BJ (cell line): ENCODE measurements at regions not wholly inside any gene's neighbourhood (a gene's known extent, or its start where the extent isn't known, plus 50 kb on each side); places are given as distances from the start of the nearest gene placed in this dataset.

ENCODE experiments used
- CTCF ChIA-PET: fragments of 350-600 bp; formaldehyde crosslinking; extraction: SDS; loops from one replicate; lab custom pipeline; 2021; ENCODE audit warnings: antibody characterized with exemption, inconsistent platforms; lab: Yijun Ruan, JAX
- POLR2A ChIA-PET: fragments of 300-600 bp; sonication (Branson Sonifier 250); formaldehyde crosslinking; extraction: SDS; loops from one replicate; lab custom pipeline; 2021; ENCODE audit warnings: antibody characterized with exemption; lab: Charles Lee
- DNase-seq: peaks from one replicate; pipeline ENCODE4 v3.0.0-alpha.2; 2011; ENCODE audit warnings: low read depth
- H3K27me3 ChIP-seq: 2 replicates; pipeline ENCODE4 v1.6.0; 2011; ENCODE audit warnings: low read length; ENCODE audit not compliant: control insufficient read depth, insufficient read depth
- H3K36me3 ChIP-seq: 2 replicates; pipeline ENCODE4 v1.5.1; 2011; ENCODE audit warnings: low read length; ENCODE audit not compliant: control insufficient read depth, insufficient read depth
- H3K4me3 ChIP-seq: 2 replicates; pipeline ENCODE4 v1.5.1; 2011; ENCODE audit warnings: low read depth, mild to moderate bottlenecking, control low read depth, low read length
- CTCF ChIP-seq: IDR thresholded peaks from 2 replicates; pipeline ENCODE4 v1.5.1; 2011; ENCODE audit warnings: low read depth, mild to moderate bottlenecking, control low read depth, inconsistent platforms, low read length, moderate library complexity; ENCODE audit not compliant: insufficient read depth

GRCh38 chr18:73724958-73725357 is 422.7 kb downstream of the FBXO15 start:
- POLR2A ChIA-PET, result no interaction called here
- no peak for DNase-seq
- Histone ChIP-seq H3K36me3 (no peaks in the 10 kb centered on the region), H3K27me3 (no peaks in the 10 kb centered on the region), H3K4me3 (no peak overlapping the region)
- CTCF ChIA-PET, result no interaction called here
- TF ChIP-seq CTCF, result no peak

DNA sequence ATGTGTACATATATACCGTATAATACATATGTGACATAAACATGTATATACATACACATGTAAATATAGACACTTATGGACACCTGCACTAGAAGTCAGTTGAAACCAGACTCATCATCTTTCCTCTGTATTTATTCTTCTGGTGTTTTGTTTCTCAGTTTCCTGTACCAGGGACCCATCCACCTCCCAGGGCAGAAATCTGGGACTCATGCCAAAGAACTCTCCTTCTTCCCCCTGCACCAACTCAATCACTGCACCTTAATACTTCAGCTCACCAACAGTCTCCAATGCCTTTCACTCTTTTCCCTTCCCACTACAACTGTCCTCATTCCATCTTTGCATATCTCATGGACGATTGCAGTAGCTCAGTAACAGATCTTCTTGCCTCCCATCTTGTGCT is 428.0 kb downstream of the FBXO15 start:
- ChIA-PET CTCF (interaction anchor here (1.4 kb wide), 1 partner anchor 128 kb away, joined by 3 read pairs; no protein-coding TSS in a partner anchor), POLR2A (no interaction called here)
- DNase-seq, result no peak
- Histone ChIP-seq H3K4me3 (no peak overlapping the region), H3K27me3 (no peaks in the 10 kb centered on the region), H3K36me3 (no peaks in the 10 kb centered on the region)
- TF ChIP-seq CTCF, result no peak

DNA sequence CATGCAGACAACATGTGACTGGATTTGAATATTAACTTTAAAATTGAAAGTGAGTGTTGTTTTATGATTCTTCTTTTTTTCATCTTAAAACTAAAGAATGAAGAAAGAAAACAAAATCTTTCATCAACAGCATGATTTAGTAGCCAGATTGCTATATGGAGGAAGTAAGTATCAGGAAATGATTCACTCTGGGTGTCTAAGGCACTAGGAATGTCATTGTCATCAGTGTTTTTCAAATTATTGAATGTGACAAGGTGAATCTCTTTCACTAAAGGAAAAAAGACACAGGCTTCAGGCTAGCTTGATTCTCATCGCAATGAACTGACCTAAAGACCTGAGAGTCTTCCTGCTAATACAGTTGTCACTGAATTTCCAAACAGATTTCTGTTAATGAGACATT is 430.1 kb downstream of the FBXO15 start:
- CTCF ChIA-PET, result interaction anchor here (1.1 to 1.7 kb wide), 2 partner anchors 29 to 127 kb away, joined by 3 read pairs; no protein-coding TSS in a partner anchor
- DNase-seq, result peak; percentile 33
- H3K36me3 ChIP-seq, result no peaks in the 10 kb centered on the region
- no peaks in the 10 kb centered on the region for H3K27me3 ChIP-seq
- TF ChIP-seq CTCF, result no peak
- POLR2A ChIA-PET, result no interaction called here
- H3K4me3 ChIP-seq, result no peak overlapping the region

GRCh38 chr18:73715210-73715670 is 432.4 kb downstream of the FBXO15 start:
- Histone ChIP-seq H3K4me3 (no peak overlapping the region), H3K36me3 (no peaks in the 10 kb centered on the region), H3K27me3 (no peaks in the 10 kb centered on the region)
- ChIA-PET CTCF (no interaction called here), POLR2A (no interaction called here)
- no peak for DNase-seq
- TF ChIP-seq CTCF, result no peak

DNA sequence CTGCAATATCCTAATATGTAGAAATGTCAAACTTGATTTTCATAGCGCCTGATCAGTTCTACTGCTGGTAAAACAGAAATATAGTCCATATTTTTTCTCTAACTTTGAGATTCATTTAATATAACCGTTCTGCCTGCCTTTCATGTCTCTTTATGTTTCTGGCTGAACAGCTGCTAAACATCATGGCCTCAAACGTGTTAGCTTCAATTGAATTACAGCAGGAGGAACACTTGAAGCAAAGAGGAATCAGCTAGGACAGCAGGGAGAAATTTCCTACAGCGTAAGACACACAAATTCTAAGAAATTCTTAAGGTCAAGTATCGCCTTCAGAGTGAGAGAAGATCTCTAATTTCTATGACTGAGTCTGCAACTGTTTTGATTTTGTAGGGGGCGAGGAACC is 433.2 kb downstream of the FBXO15 start:
- TF ChIP-seq CTCF, result no peak
- Histone ChIP-seq H3K4me3 (no peak overlapping the region), H3K36me3 (no peaks in the 10 kb centered on the region), H3K27me3 (no peaks in the 10 kb centered on the region)
- ChIA-PET CTCF (interaction anchor here (1.0 kb wide), 1 partner anchor 12 kb away, joined by 3 read pairs; no protein-coding TSS in a partner anchor), POLR2A (no interaction called here)
- no peak for DNase-seq
